A673 (cell line): ENCODE measurements at regions not wholly inside any gene's neighbourhood (a gene's known extent, or its start where the extent isn't known, plus 50 kb on each side); places are given as distances from the start of the nearest gene placed in this dataset.

Source experiments
- EZH2 ChIP-seq: fragments of 200-600 bp; sonication (generic); IDR thresholded peaks from 2 replicates; pipeline ENCODE4 v1.6.1; 2017; ENCODE audit warnings: borderline replicate concordance, low read depth, mild to moderate bottlenecking, mixed read lengths, antibody characterized with exemption, low read length; ENCODE audit not compliant: poor library complexity, severe bottlenecking
- TF ChIP-seq, protein P1 (sequence below): fragments of 300-800, 200-600 bp; sonication (generic); conservative IDR thresholded peaks from 2 replicates; pipeline ENCODE4 v1.5.1; 2017; ENCODE audit warnings: low read depth, mild to moderate bottlenecking, antibody characterized with exemption, low read length, moderate library complexity, mixed read lengths

DNA sequence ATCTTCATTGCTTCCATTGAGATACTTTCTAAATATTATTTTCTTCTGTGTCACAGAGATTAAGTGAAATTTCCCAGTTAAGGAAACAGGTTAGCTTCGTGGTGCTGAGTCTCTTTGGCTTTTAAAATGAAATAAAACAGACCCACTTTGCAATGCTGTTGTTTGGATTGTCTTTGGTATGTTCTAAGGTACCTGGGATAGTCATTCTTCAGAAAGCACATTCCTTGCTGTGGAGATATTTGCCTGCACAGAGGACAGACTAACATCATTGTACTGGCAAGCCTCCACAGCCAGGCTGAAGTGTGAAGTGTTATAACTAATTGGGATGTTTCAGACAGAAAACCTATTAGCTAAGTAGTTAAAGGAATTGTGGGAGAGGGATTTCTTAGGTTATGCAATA lies 148.8 kb upstream of the EPHA7 start:
- TF ChIP-seq EZH2, result no peak
- TF ChIP-seq, protein P1, sequence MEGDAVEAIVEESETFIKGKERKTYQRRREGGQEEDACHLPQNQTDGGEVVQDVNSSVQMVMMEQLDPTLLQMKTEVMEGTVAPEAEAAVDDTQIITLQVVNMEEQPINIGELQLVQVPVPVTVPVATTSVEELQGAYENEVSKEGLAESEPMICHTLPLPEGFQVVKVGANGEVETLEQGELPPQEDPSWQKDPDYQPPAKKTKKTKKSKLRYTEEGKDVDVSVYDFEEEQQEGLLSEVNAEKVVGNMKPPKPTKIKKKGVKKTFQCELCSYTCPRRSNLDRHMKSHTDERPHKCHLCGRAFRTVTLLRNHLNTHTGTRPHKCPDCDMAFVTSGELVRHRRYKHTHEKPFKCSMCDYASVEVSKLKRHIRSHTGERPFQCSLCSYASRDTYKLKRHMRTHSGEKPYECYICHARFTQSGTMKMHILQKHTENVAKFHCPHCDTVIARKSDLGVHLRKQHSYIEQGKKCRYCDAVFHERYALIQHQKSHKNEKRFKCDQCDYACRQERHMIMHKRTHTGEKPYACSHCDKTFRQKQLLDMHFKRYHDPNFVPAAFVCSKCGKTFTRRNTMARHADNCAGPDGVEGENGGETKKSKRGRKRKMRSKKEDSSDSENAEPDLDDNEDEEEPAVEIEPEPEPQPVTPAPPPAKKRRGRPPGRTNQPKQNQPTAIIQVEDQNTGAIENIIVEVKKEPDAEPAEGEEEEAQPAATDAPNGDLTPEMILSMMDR, result no peak
